ENCODE measurements at regions not wholly inside any gene's neighbourhood (a gene's known extent, or its start where the extent isn't known, plus 50 kb on each side); places are given as distances from the start of the nearest gene placed in this dataset.
"Not testable (repeated sequence)": the region's sequence is repeated elsewhere in the genome, so short reads cannot be mapped to it uniquely, and the experiment has no call there.

GRCh38 chr9:119726035-119726434, 356.8 kb upstream of the BRINP1 start:
- DNase-seq = no peak

- DNase-seq = no peak
Observed at GRCh38 chr9:119722384-119722783, 353.1 kb upstream of the BRINP1 start.

- DNase-seq = no peak
Observed at GRCh38 chr9:119712325-119712724, 343.1 kb upstream of the BRINP1 start.

DNA sequence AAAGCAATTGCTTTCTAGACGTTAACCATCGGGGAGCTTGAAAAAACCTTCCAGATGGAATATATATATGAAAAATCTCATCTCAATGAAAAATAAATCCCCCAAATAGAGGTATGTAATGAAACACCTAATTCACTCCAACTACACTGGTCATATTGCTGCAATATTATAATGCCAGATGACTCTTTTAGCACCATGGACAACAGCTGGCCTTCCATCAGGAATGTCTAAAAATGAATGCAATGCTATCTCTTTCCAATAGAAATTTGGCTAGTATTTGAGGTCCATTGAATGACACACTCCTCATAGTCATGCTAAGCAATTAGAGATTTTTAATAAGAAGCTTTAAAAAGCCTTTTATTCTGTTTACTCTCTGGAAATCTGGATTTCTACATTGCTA, 340.2 kb upstream of the BRINP1 start:
- no peak for DNase-seq

GRCh38 chr9:119707228-119707845, 338.1 kb upstream of the BRINP1 start:
- no peak for DNase-seq

- no peak for DNase-seq
Observed at GRCh38 chr9:119701651-119702050, 332.4 kb upstream of the BRINP1 start.

DNA sequence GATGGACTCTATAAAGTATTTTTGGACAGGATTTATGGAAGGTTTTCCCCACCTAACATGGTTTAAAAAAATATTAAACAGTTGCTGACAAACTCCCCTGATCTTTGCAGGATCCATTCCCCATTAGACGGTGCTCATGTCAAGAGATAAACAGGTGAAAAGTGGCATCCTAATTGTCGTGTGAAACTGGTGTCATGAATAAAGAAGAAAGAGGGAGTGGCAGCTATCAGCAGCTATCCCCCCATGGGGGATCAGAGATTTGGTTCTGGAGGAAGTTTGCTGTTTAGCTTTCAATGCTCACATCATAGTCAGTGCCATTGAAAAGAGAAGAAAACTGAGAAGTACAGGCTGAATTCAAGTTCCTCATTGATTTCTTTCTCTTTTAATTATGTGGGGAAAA, 329.3 kb upstream of the BRINP1 start:
- no peak for DNase-seq

- DNase-seq = no peak
Observed at GRCh38 chr9:119697996-119698395, 328.8 kb upstream of the BRINP1 start.

DNA sequence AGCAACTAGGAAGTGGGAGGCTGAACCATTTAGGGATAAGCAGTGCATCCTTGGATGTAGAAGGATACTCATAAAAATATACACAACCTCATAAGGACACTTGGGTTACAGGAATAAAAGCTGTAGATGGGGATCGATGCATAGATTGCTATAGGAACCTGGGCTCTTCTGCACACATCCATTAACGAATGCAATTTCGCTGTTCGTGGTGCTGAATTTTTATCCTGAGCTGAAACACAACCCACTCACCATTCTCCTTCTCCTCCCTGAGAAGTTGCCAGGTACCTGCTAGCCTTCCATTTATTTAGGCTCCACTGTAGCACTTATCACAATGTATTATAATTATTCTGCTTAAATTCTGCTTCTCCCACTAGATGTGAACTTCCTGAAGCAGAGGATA, 320.6 kb upstream of the BRINP1 start:
- DNase-seq = no peak

- no peak for DNase-seq
Observed at GRCh38 chr9:119688547-119688946, 319.3 kb upstream of the BRINP1 start.

DNA sequence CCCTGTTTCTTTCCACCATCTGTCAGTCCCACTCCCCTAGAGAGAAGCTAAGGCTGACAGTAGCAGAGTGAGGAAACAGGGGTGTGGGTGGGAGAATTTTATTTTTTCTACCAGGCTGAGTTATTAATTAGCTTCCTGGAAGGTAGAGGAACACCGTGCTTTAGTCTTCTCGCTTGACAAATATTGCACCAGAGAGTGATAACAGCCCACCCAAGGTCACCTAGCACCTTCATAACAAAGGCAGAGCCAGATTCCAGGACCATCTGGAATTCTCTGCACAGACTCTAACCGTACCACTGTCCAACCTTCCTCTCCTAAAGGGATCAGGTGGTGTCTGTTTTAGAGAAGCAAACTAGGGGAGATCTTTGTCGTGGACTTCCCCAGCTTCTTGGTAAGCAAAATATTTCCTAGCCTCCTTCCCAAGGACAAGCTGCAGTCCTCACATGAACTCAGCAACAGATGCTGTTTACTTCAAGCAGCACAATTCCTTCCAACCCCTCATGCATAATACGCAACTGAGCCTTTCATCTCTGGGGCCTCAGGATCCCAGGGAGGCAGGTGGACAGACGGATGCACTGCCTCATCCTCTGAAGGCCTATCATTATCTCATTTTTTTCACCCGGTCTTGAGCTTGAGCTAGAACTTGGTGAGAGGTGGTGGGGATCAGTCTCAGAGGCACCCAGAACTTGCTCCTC, 308.7 kb upstream of the BRINP1 start:
- no peak for DNase-seq

- DNase-seq = no peak
Observed at GRCh38 chr9:119675951-119676350, 306.7 kb upstream of the BRINP1 start.

DNA sequence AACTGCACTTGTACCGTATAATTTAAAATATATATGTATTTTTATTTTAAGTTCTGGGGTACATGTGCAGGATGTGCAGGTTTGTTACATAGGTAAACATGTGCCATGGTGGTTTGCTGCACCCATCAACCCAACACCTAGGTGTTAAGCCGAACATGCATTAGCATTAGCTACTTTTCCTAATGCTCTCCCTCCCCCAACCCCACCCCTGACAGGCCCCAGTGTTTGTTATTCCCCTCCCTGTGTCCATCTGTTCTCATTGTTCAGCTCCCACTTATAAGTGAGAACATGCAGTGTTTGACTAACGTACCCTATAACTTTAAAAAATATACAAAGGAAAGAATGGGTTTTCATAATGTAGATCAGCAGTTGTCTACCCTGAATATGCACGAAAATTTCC, 303.5 kb upstream of the BRINP1 start:
- not testable (repeated sequence) for DNase-seq

- DNase-seq = no peak
Observed at GRCh38 chr9:119667916-119668315, 298.7 kb upstream of the BRINP1 start.

DNA sequence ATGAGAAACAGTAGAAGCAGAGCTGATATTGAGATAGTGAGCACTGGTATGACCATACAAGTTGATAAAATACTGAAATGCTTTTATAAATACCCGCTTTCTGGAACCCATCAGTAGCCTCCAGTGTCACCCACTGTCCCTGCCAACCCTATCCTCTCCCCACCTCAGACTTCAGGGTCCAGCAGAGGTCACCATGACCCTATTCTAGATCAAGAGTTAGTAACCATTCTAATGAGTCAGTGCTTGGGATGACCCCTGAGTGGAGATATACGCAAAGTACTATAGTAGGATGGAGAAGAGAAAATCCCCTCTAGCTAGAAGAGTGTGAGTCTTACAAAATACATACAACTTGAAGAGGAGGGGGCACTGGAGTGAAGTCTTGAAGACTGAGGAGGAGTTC, 297.9 kb upstream of the BRINP1 start:
- no peak for DNase-seq

- no peak for DNase-seq
Observed at GRCh38 chr9:119662329-119662728, 293.1 kb upstream of the BRINP1 start.

DNA sequence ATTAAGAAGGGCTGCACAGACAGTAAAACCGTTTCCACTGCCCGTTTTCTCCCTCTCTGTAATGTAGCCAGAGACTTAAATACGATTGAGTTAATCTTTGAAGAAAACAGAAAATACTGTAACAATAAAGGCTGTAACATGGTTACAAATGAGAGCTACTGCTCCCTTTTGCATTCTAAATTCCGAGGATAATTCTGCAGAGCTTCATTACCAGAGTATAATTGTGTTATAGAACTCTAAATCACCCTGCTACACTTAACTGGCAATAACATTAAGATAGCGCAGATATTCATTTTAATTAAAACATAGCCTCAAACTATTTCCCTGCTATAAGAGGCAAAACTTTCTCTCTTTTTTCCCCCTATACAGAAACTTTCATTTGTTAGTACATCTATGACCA, 283.7 kb upstream of the BRINP1 start:
- DNase-seq = no peak

GRCh38 chr9:119649205-119649604, 280.0 kb upstream of the BRINP1 start:
- DNase-seq = no peak

GRCh38 chr9:119639287-119639955, 270.2 kb upstream of the BRINP1 start:
- DNase-seq = no peak

GRCh38 chr9:119634006-119634405, 264.8 kb upstream of the BRINP1 start:
- no peak for DNase-seq

DNA sequence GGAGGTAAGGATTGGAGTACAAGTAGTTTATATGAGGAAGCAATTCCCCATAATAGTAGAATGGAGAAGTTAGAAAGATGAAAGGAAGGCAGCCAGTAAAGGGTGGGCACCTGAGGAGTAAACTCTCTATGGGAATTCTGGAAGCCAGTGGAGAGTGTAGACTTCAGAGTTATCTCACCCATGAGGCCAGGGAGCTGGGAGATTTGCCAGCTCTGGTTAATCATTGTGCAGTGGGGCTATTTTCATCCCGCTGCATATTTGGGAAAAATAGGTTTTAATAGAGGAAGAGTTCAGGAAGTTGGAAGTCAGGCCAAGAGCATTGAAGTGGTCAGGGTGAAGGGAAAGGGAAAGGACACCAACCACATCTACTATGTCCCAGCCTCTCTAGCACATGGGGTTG, 242.3 kb upstream of the BRINP1 start:
- DNase-seq = no peak

DNA sequence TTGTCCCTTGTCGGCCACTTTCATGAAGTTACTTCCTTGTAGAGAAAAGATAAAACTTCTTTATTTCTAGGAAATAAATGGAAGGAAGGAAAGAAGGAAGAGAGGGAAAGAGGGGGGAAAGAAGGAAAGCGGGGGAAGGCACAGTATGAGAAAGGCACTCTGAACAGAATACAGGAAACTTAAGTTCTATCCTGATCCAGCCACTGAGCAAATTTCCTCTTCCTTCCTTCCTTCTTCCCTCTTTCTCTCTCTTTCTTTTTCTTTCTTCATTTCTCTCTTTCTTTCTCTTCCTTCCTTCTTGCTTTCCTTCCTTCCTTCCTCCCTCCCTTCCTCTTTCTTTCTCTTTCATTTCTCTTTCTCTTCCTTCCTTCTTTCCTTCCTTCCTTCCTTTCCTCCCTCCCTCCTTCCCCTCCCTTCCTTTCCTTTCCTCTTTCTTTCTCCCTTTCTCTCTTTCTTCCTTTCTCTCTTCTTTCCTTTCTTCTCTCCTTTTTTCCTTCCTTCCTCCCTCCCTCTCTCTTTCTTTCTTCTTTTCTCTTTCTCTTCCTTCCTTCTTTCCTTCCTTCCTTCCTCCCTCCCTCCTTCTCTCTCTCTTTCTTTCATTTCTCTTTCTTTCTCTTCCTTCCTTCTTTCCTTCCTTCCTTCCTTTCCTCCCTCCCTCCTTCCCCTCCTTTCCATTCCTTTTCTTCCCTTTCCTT, 240.2 kb upstream of the BRINP1 start:
- DNase-seq = no peak

GRCh38 chr9:119601632-119602031, 232.4 kb upstream of the BRINP1 start:
- no peak for DNase-seq

- no peak for DNase-seq
Observed at GRCh38 chr9:119597499-119597898, 228.3 kb upstream of the BRINP1 start.
